Neural crest cell (in vitro differentiated cells): ENCODE measurements at regions not wholly inside any gene's neighbourhood (a gene's known extent, or its start where the extent isn't known, plus 50 kb on each side); places are given as distances from the start of the nearest gene placed in this dataset.

Experiments used
- DNase-seq: peaks from one replicate; pipeline ENCODE4 v3.0.0; 2021; ENCODE audit warnings: low read depth, mixed read lengths, low spot score
- H3K27ac Mint-ChIP-seq: one replicate; pipeline ENCODE4 v1.8.0; 2021; ENCODE audit warnings: mild to moderate bottlenecking, mixed read lengths; ENCODE audit not compliant: unreplicated experiment
- H3K27me3 Mint-ChIP-seq: 2 replicates; pipeline ENCODE4 v1.8.0; 2021; ENCODE audit warnings: low read depth, mild to moderate bottlenecking, mixed read lengths
- H3K36me3 Mint-ChIP-seq: 2 replicates; pipeline ENCODE4 v1.8.0; 2021; ENCODE audit warnings: low read depth, mild to moderate bottlenecking, mixed read lengths
- H3K4me1 Mint-ChIP-seq: 2 replicates; pipeline ENCODE4 v1.8.0; 2021; ENCODE audit warnings: mixed read lengths
- H3K4me3 Mint-ChIP-seq: one replicate; pipeline ENCODE4 v1.8.0; 2021; ENCODE audit warnings: mild to moderate bottlenecking, mixed read lengths
- H3K9me3 Mint-ChIP-seq: 2 replicates; pipeline ENCODE4 v1.8.0; 2021; ENCODE audit warnings: mixed read lengths
- CTCF ChIP-seq: fragments of 200-600 bp; sonication (generic); conservative IDR thresholded peaks from 2 replicates; pipeline ENCODE4 v1.5.0; 2021; ENCODE audit warnings: antibody characterized with exemption, mild to moderate bottlenecking

DNA sequence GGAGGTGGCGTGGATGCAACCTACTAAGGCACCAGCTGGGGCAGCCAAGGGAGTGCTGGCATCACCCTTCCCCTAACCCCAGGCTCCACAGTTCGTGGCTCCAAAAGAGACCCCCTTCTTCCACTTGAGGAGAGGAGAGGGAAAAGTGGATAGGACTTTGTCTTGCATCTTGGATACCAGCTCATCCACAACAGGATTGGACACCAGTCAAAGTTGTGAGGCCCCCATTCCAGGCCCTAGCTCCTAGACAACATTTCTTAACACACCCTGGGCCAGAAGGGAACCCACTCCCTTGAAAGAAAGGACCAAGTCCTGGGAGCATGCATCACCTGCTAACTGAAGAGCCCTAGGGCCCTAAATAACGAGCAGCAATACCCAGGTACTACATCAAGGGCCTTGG lies 372.6 kb upstream of the PLXNA2 start:
- no peak for DNase-seq
- Mint-ChIP-seq H3K36me3 (peaks cover 23% of the 10 kb centered on the region), H3K27ac (no peak overlapping the region), H3K27me3 (no peaks in the 10 kb centered on the region), H3K4me3 (no peak overlapping the region), H3K4me1 (no peaks in the 10 kb centered on the region), H3K9me3 (peaks cover 19% of the 10 kb centered on the region)
- no peak for TF ChIP-seq CTCF

DNA sequence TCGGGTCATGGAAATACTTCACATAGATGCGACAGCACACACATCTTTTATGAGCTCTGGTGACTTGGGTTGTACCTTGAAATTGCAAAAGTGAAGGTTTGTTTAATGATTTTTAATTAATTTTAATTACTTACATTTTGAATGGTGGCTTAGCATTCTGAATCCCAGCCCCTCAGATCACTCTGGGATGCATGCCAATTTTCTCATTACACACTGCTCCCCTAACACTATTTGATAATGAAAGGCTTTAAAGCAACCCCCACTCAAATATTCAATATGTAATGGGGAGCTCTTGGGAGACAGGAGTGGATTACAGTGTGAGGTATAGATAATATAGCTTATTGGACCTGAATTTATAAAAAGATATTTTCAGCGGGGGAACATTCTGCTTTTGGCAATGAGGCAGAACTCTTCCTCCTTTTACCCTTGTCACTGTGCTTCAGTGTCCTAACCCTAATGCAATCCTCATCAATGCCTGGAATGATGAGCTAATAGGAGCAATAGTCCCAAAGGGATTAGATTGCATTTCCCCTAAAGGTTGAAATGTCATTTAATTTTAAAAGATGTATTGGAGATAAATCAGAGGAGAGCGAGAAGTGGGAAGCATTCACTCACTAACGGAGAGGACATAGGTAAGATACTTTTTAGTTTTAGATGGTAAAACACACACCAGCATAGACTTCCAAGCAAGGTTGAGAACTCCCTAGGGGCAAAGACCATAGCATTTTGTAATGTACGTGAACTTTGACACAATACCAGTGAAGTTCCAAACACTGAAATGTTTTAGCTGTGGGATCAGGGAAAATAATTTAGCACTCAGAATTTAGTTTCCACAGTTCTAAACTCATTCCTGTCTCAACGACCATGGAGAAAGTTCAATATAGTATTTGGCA lies 384.1 kb upstream of the PLXNA2 start:
- no peak for TF ChIP-seq CTCF
- no peaks in the 10 kb centered on the region for H3K36me3 Mint-ChIP-seq
- peaks cover 6% of the 10 kb centered on the region for H3K9me3 Mint-ChIP-seq
- peaks cover 37% of the 10 kb centered on the region for H3K4me1 Mint-ChIP-seq
- no peak for DNase-seq
- H3K4me3 Mint-ChIP-seq: no peak overlapping the region
- no peaks in the 10 kb centered on the region for H3K27me3 Mint-ChIP-seq
- no peak overlapping the region for H3K27ac Mint-ChIP-seq

- Mint-ChIP-seq H3K4me1 (peaks cover 43% of the 10 kb centered on the region), H3K4me3 (no peak overlapping the region), H3K27ac (peak overlapping the region; percentile 89), H3K27me3 (no peaks in the 10 kb centered on the region), H3K36me3 (no peaks in the 10 kb centered on the region), H3K9me3 (no peaks in the 10 kb centered on the region)
- no peak for TF ChIP-seq CTCF
- no peak for DNase-seq
These were observed 386.9 kb upstream of the PLXNA2 start for GRCh38 chr1:208631092-208631491.

DNA sequence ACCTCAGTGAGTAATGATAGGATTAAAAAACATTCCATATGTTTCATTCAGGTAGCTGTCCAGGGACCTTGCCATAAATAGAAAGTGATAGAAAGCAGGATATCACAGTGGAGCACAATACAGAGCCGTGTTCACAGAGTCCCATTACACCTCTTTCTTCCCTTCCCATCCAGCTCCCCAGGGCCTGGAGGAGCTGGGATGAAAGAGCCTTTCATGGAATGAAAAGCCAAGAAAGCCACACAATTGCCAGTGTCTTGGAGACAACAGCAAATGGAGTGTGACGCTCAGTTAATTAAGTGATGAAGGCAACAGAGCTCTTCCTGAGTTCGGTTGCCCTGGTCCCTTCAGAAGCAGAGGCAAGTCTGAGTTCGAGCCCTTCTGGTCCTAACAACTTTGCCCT lies 387.3 kb upstream of the PLXNA2 start:
- Mint-ChIP-seq H3K27ac (peak overlapping the region; percentile 89), H3K4me3 (no peak overlapping the region), H3K36me3 (no peaks in the 10 kb centered on the region), H3K4me1 (peaks cover 45% of the 10 kb centered on the region), H3K27me3 (no peaks in the 10 kb centered on the region), H3K9me3 (no peaks in the 10 kb centered on the region)
- no peak for DNase-seq
- no peak for TF ChIP-seq CTCF

- Mint-ChIP-seq H3K9me3 (peaks cover 1% of the 10 kb centered on the region), H3K27me3 (no peaks in the 10 kb centered on the region), H3K4me1 (peaks cover 31% of the 10 kb centered on the region), H3K27ac (no peak overlapping the region), H3K36me3 (no peaks in the 10 kb centered on the region), H3K4me3 (no peak overlapping the region)
- TF ChIP-seq CTCF: no peak
- no peak for DNase-seq
These were observed 390.4 kb upstream of the PLXNA2 start for GRCh38 chr1:208634346-208635140.
